ENCODE measurements at regions not wholly inside any gene's neighbourhood (a gene's known extent, or its start where the extent isn't known, plus 50 kb on each side); places are given as distances from the start of the nearest gene placed in this dataset.

GRCh38 chrX:7269589-7269988, 121.6 kb upstream of the PUDP start:
- DNase-seq, result no peak
- no peaks in the 10 kb centered on the region for H3K4me1 ChIP-seq (replicated peaks; ENCODE audit: insufficient read depth)
- no peaks in the 10 kb centered on the region for H3K27me3 ChIP-seq (ENCODE audit: insufficient read depth, low read depth)
- no peaks in the 10 kb centered on the region for H4K20me1 ChIP-seq (ENCODE audit: insufficient read depth)
- TF ChIP-seq EZH2 (IDR thresholded peaks at IDR 0.05; ENCODE audit: low read depth) (no peak), CTCF (conservative IDR thresholded peaks at IDR 0.05) (no peak)
- H3K4me3 ChIP-seq, result no peak overlapping the region
- CTCF ChIA-PET, result no interaction called here
- no peaks in the 10 kb centered on the region for H3F3A ChIP-seq (ENCODE audit: insufficient read depth, low read depth)
- intact Hi-C loops (cut with micrococcal nuclease; ENCODE audit: unreplicated experiment), result no loop called here
- H3K79me2 ChIP-seq (ENCODE audit: low read depth), result no peaks in the 10 kb centered on the region
- no TSS peak for BruUV-seq (replicated peaks)
- no peak overlapping the region for H2AFZ ChIP-seq
- H3K36me3 ChIP-seq (ENCODE audit: low read depth), result no peaks in the 10 kb centered on the region
- POLR2A ChIA-PET (ENCODE audit: unreplicated experiment), result no interaction called here
- no peak overlapping the region for H3K4me2 ChIP-seq
- H3K9me2 ChIP-seq (ENCODE audit: insufficient read depth), result no peaks in the 10 kb centered on the region
- no peaks in the 10 kb centered on the region for H3K9me3 ChIP-seq (ENCODE audit: insufficient read depth, low read depth)
- H3K27ac ChIP-seq, result no peak overlapping the region

DNA sequence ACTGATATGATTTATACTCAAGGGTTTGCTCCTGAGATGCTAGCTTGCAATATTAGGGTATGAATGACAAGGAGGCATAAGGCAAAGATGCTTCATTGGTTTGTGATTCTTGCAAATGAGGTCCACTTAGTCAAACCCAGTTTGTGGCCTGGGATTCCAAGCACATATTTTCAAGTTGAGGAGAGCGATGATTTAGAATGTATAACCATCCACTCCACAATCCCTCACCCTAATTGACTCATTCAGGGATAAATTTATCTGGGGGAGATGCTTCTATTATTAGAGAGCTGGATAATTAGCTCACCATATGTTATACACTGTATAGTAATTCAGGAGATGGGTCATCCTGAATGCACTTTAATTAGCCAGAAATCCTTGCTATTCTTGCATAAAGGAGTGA, 118.3 kb upstream of the PUDP start:
- H3K27me3 ChIP-seq (ENCODE audit: insufficient read depth, low read depth), result no peaks in the 10 kb centered on the region
- H3K4me3 ChIP-seq, result no peak overlapping the region
- CTCF ChIA-PET, result no interaction called here
- H3K4me1 ChIP-seq (replicated peaks; ENCODE audit: insufficient read depth), result no peaks in the 10 kb centered on the region
- TF ChIP-seq EZH2 (IDR thresholded peaks at IDR 0.05; ENCODE audit: low read depth) (no peak), CTCF (conservative IDR thresholded peaks at IDR 0.05) (no peak)
- no peaks in the 10 kb centered on the region for H3F3A ChIP-seq (ENCODE audit: insufficient read depth, low read depth)
- no peaks in the 10 kb centered on the region for H3K79me2 ChIP-seq (ENCODE audit: low read depth)
- no peak overlapping the region for H2AFZ ChIP-seq
- BruUV-seq (replicated peaks), result no TSS peak
- intact Hi-C loops (cut with micrococcal nuclease; ENCODE audit: unreplicated experiment), result no loop called here
- no peaks in the 10 kb centered on the region for H3K9me3 ChIP-seq (ENCODE audit: insufficient read depth, low read depth)
- DNase-seq, result no peak
- POLR2A ChIA-PET (ENCODE audit: unreplicated experiment), result no interaction called here
- H4K20me1 ChIP-seq (ENCODE audit: insufficient read depth), result no peaks in the 10 kb centered on the region
- no peaks in the 10 kb centered on the region for H3K36me3 ChIP-seq (ENCODE audit: low read depth)
- no peaks in the 10 kb centered on the region for H3K9me2 ChIP-seq (ENCODE audit: insufficient read depth)
- no peak overlapping the region for H3K4me2 ChIP-seq
- H3K27ac ChIP-seq, result no peak overlapping the region

DNA sequence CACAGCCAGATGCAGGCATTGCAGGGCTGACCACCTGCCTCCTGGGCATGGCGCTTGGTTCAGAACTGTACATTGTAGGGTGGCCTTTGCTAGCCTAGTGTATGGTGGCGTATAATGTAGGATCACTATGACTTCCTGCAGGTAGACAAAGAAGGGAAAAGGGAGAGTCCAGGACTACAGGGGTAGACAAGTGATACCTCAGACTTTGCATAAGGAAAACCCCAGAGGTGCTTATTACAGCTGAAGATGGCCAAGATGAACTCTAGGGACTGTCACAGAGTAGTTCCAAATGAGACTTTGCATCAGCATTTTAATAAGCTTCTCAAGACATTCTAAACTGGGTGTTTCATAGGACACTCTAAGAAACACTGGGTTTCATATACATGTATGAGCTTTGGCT, 116.4 kb upstream of the PUDP start:
- H3K4me1 ChIP-seq (replicated peaks; ENCODE audit: insufficient read depth), result no peaks in the 10 kb centered on the region
- H3K4me2 ChIP-seq, result no peak overlapping the region
- TF ChIP-seq CTCF (conservative IDR thresholded peaks at IDR 0.05) (no peak), EZH2 (IDR thresholded peaks at IDR 0.05; ENCODE audit: low read depth) (no peak)
- no peaks in the 10 kb centered on the region for H3K9me2 ChIP-seq (ENCODE audit: insufficient read depth)
- no peak overlapping the region for H2AFZ ChIP-seq
- intact Hi-C loops (cut with micrococcal nuclease; ENCODE audit: unreplicated experiment), result no loop called here
- no peaks in the 10 kb centered on the region for H3F3A ChIP-seq (ENCODE audit: insufficient read depth, low read depth)
- H3K9me3 ChIP-seq (ENCODE audit: insufficient read depth, low read depth), result no peaks in the 10 kb centered on the region
- no peak for DNase-seq
- no peaks in the 10 kb centered on the region for H3K79me2 ChIP-seq (ENCODE audit: low read depth)
- POLR2A ChIA-PET (ENCODE audit: unreplicated experiment), result no interaction called here
- no peaks in the 10 kb centered on the region for H3K27me3 ChIP-seq (ENCODE audit: insufficient read depth, low read depth)
- BruUV-seq (replicated peaks), result no TSS peak
- no peak overlapping the region for H3K4me3 ChIP-seq
- H4K20me1 ChIP-seq (ENCODE audit: insufficient read depth), result no peaks in the 10 kb centered on the region
- CTCF ChIA-PET, result no interaction called here
- no peak overlapping the region for H3K27ac ChIP-seq
- H3K36me3 ChIP-seq (ENCODE audit: low read depth), result no peaks in the 10 kb centered on the region
